GM19463 (cell line): ENCODE measurements at regions not wholly inside any gene's neighbourhood (a gene's known extent, or its start where the extent isn't known, plus 50 kb on each side); places are given as distances from the start of the nearest gene placed in this dataset.
"Not testable (repeated sequence)": the region's sequence is repeated elsewhere in the genome, so short reads cannot be mapped to it uniquely, and the experiment has no call there.

Source experiments
- ATAC-seq: cut with Tn5 transposase; IDR thresholded peaks from one replicate; pipeline ENCODE4 v1.9.1; 2021; ENCODE audit warnings: mild to moderate bottlenecking, moderate library complexity; ENCODE audit not compliant: unreplicated experiment

GRCh38 chr14:83017296-83017695 is 1483.6 kb upstream of the SEL1L start:
- no peak for ATAC-seq

GRCh38 chr14:83019744-83020414 is 1486.2 kb upstream of the SEL1L start:
- ATAC-seq, result no peak

GRCh38 chr14:83021323-83021722 is 1487.7 kb upstream of the SEL1L start:
- no peak for ATAC-seq

GRCh38 chr14:83023369-83023768 is 1489.7 kb upstream of the SEL1L start:
- ATAC-seq, result no peak

GRCh38 chr14:83041224-83041623 is 1507.6 kb upstream of the SEL1L start:
- ATAC-seq, result no peak

- no peak for ATAC-seq
Observed at GRCh38 chr14:83042858-83043257, 1509.2 kb upstream of the SEL1L start.

GRCh38 chr14:83044001-83044400 is 1510.3 kb upstream of the SEL1L start:
- ATAC-seq, result no peak

- no peak for ATAC-seq
Observed at GRCh38 chr14:83047059-83047830, 1513.6 kb upstream of the SEL1L start.

GRCh38 chr14:83053022-83053710 is 1519.5 kb upstream of the SEL1L start:
- ATAC-seq, result no peak

GRCh38 chr14:83058068-83058467 is 1524.4 kb upstream of the SEL1L start:
- ATAC-seq, result no peak

GRCh38 chr14:83071888-83072501 is 1538.3 kb upstream of the SEL1L start:
- no peak for ATAC-seq

- no peak for ATAC-seq
Observed at GRCh38 chr14:83085136-83085535, 1551.5 kb upstream of the SEL1L start.

- ATAC-seq, result no peak
Observed at GRCh38 chr14:83085725-83086124, 1552.1 kb upstream of the SEL1L start.

- not testable (repeated sequence) for ATAC-seq
Observed at GRCh38 chr14:83091991-83092956, 1558.6 kb upstream of the SEL1L start.

- ATAC-seq, result no peak
Observed at GRCh38 chr14:83096092-83096491, 1562.4 kb upstream of the SEL1L start.

- ATAC-seq, result no peak
Observed at GRCh38 chr14:83101846-83102245, 1568.2 kb upstream of the SEL1L start.

GRCh38 chr14:83118029-83118428 is 1584.4 kb upstream of the SEL1L start:
- no peak for ATAC-seq

- ATAC-seq, result no peak
Observed at GRCh38 chr14:83120187-83120586, 1586.5 kb upstream of the SEL1L start.

- ATAC-seq, result no peak
Observed at GRCh38 chr14:83126076-83126475, 1592.4 kb upstream of the SEL1L start.

GRCh38 chr14:83128783-83129182 is 1595.1 kb upstream of the SEL1L start:
- ATAC-seq, result no peak
